Stomach (tissue), 4 donors: ENCODE measurements at regions not wholly inside any gene's neighbourhood (a gene's known extent, or its start where the extent isn't known, plus 50 kb on each side); places are given as distances from the start of the nearest gene placed in this dataset.

Experiments
- EP300 ChIP-seq: sonication (generic); formaldehyde crosslinking; IDR thresholded peaks from one replicate; pipeline ENCODE4 v1.6.1; 2017; ENCODE audit warnings: antibody characterized with exemption
- POLR2A ChIP-seq, 4 donors: fragments of 450-650 bp; IDR thresholded peaks; one replicate each; pipeline ENCODE4 v1.6.1; 2016; ENCODE audit warnings: antibody characterized with exemption in 4 of 4, control low read depth in 2 of 4, mild to moderate bottlenecking in 1 of 4, moderate library complexity in 1 of 4
- POLR2AphosphoS5 ChIP-seq, 3 donors: sonication (generic); formaldehyde crosslinking; IDR thresholded peaks; one replicate each; pipeline ENCODE4 v1.6.1; 2016; ENCODE audit warnings: antibody characterized with exemption in 3 of 3

GRCh38 chr6:147744012-147744411, 235.5 kb downstream of the SAMD5 start:
- no peak for TF ChIP-seq POLR2A (IDR thresholded peaks at IDR 0.05)
- TF ChIP-seq EP300, result no peak
- no peak for TF ChIP-seq POLR2AphosphoS5 (IDR thresholded peaks at IDR 0.05)
